Calu3 (cell line): ENCODE measurements at regions not wholly inside any gene's neighbourhood (a gene's known extent, or its start where the extent isn't known, plus 50 kb on each side); places are given as distances from the start of the nearest gene placed in this dataset.

Experiments
- BruUV-seq: library from RNA; stranded (reverse); fragments of 400-500 nt; replicated peaks from 2 replicates; lab custom pipeline; 2021; lab: Mats Ljungman, UMichigan
- CTCF ChIA-PET: fragments of 300-600 bp; sonication (Branson Sonifier 250); formaldehyde crosslinking; loops from one replicate; lab custom pipeline; 2022; ENCODE audit warnings: antibody characterized with exemption; lab: Charles Lee
- DNase-seq: peaks from one replicate; pipeline ENCODE4 v3.0.0; 2022
- H3K27ac Mint-ChIP-seq: one replicate; pipeline ENCODE4 v1.8.0; 2022; ENCODE audit warnings: mixed read lengths; ENCODE audit not compliant: unreplicated experiment
- H3K27me3 Mint-ChIP-seq: one replicate; pipeline ENCODE4 v1.8.0; 2022; ENCODE audit warnings: mixed read lengths; ENCODE audit not compliant: unreplicated experiment
- H3K36me3 Mint-ChIP-seq: one replicate; pipeline ENCODE4 v1.8.0; 2022; ENCODE audit warnings: mild to moderate bottlenecking, moderate library complexity, mixed read lengths; ENCODE audit not compliant: insufficient read depth, unreplicated experiment
- H3K4me1 Mint-ChIP-seq: one replicate; pipeline ENCODE4 v1.8.0; 2022; ENCODE audit warnings: mild to moderate bottlenecking, low read depth, mixed read lengths; ENCODE audit not compliant: unreplicated experiment
- H3K4me3 Mint-ChIP-seq: one replicate; pipeline ENCODE4 v1.8.0; 2022; ENCODE audit warnings: mild to moderate bottlenecking, low read depth, moderate library complexity, mixed read lengths; ENCODE audit not compliant: unreplicated experiment
- H3K9me3 Mint-ChIP-seq: one replicate; pipeline ENCODE4 v1.8.0; 2022; ENCODE audit warnings: low read depth, mixed read lengths; ENCODE audit not compliant: unreplicated experiment
- intact Hi-C: fragments of 100-400 bp; cut with micrococcal nuclease; formaldehyde crosslinking; loops from one replicate; pipeline ENCODE4 v1.10.0; 2022; ENCODE audit not compliant: unreplicated experiment
- TF ChIP-seq, protein P1 (sequence below): fragments of 200-600 bp; IDR thresholded peaks from one replicate; pipeline ENCODE4 v1.8.0; 2022; ENCODE audit warnings: antibody characterized with exemption; ENCODE audit not compliant: unreplicated experiment

- H3K36me3 Mint-ChIP-seq = no peaks in the 10 kb centered on the region
- H3K4me3 Mint-ChIP-seq = no peak overlapping the region
- H3K4me1 Mint-ChIP-seq = no peaks in the 10 kb centered on the region
- no peak for DNase-seq
- H3K27me3 Mint-ChIP-seq = no peaks in the 10 kb centered on the region
- H3K9me3 Mint-ChIP-seq = peaks cover 9% of the 10 kb centered on the region
- CTCF ChIA-PET = no interaction called here
- TF ChIP-seq, protein P1, sequence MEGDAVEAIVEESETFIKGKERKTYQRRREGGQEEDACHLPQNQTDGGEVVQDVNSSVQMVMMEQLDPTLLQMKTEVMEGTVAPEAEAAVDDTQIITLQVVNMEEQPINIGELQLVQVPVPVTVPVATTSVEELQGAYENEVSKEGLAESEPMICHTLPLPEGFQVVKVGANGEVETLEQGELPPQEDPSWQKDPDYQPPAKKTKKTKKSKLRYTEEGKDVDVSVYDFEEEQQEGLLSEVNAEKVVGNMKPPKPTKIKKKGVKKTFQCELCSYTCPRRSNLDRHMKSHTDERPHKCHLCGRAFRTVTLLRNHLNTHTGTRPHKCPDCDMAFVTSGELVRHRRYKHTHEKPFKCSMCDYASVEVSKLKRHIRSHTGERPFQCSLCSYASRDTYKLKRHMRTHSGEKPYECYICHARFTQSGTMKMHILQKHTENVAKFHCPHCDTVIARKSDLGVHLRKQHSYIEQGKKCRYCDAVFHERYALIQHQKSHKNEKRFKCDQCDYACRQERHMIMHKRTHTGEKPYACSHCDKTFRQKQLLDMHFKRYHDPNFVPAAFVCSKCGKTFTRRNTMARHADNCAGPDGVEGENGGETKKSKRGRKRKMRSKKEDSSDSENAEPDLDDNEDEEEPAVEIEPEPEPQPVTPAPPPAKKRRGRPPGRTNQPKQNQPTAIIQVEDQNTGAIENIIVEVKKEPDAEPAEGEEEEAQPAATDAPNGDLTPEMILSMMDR = no peak
- no TSS peak for BruUV-seq
- intact Hi-C loops = no loop called here
- no peak overlapping the region for H3K27ac Mint-ChIP-seq
These were observed 356.6 kb upstream of the CELF4 start for GRCh38 chr18:37922162-37922561.

GRCh38 chr18:37920865-37921264, 355.3 kb upstream of the CELF4 start:
- CTCF ChIA-PET = no interaction called here
- no peak for DNase-seq
- Mint-ChIP-seq H3K36me3 (no peaks in the 10 kb centered on the region), H3K4me3 (no peak overlapping the region), H3K9me3 (peaks cover 9% of the 10 kb centered on the region), H3K27me3 (no peaks in the 10 kb centered on the region), H3K27ac (no peak overlapping the region), H3K4me1 (no peaks in the 10 kb centered on the region)
- intact Hi-C loops = no loop called here
- TF ChIP-seq, protein P1 = no peak
- no TSS peak for BruUV-seq

DNA sequence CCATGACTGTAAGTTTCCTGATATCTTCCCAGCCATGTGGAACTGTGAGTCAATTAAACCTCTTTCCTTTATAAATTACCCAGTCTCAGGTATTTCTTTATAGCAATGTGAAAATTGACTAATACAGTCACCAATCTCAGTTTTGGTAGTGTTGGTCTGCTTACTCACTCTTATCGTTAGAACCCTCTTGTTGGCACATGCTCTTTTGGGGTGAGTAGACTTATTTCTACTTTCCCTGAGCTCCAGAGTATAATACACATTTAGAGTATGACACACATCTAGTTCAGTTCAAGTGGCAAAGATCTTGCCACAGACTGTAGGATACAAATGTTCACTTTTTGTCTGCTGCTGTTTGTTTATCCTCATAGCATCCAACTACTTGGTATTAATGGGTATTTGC, 347.5 kb upstream of the CELF4 start:
- BruUV-seq = no TSS peak
- Mint-ChIP-seq H3K27ac (no peak overlapping the region), H3K36me3 (no peaks in the 10 kb centered on the region), H3K27me3 (no peaks in the 10 kb centered on the region), H3K9me3 (peaks cover 3% of the 10 kb centered on the region), H3K4me3 (no peak overlapping the region), H3K4me1 (no peaks in the 10 kb centered on the region)
- TF ChIP-seq, protein P1 = no peak
- DNase-seq = no peak
- CTCF ChIA-PET = no interaction called here
- intact Hi-C loops = no loop called here

- TF ChIP-seq, protein P1 = no peak
- intact Hi-C loops = no loop called here
- Mint-ChIP-seq H3K9me3 (peaks cover 5% of the 10 kb centered on the region), H3K4me3 (no peak overlapping the region), H3K4me1 (no peaks in the 10 kb centered on the region), H3K27ac (no peak overlapping the region), H3K27me3 (peaks cover 10% of the 10 kb centered on the region), H3K36me3 (no peaks in the 10 kb centered on the region)
- CTCF ChIA-PET = no interaction called here
- no TSS peak for BruUV-seq
- DNase-seq = no peak
These were observed 336.7 kb upstream of the CELF4 start for GRCh38 chr18:37902344-37902743.
